K562 (cell line): ENCODE measurements at regions not wholly inside any gene's neighbourhood (a gene's known extent, or its start where the extent isn't known, plus 50 kb on each side); places are given as distances from the start of the nearest gene placed in this dataset.

ENCODE experiments used
- ARNT ChIP-seq, 2 experiments: fragments of 450-650 bp; IDR thresholded peaks; 2 replicates each; pipeline ENCODE4 v1.6.1; 2016; ENCODE audit warnings: mild to moderate bottlenecking in 1 of 2
- CEBPB ChIP-seq: fragments of 450-650 bp; IDR thresholded peaks from 2 replicates; pipeline ENCODE4 v1.6.1; 2016; ENCODE audit warnings: missing genetic modification characterization, missing compliant biosample characterization
- CHCHD3 ChIP-seq: fragments of 250-450 bp; sonication (Bioruptor Pico); IDR thresholded peaks from 2 replicates; pipeline ENCODE4 v2.1.2; 2022; ENCODE audit warnings: mild to moderate bottlenecking
- DACH1 ChIP-seq: fragments of 450-650 bp; IDR thresholded peaks from 2 replicates; pipeline ENCODE4 v1.6.1; 2018; ENCODE audit not compliant: partially characterized antibody
- FOXM1 ChIP-seq, 2 experiments: fragments of 450-650 bp in 1 of 2; sonication (generic) in 1 of 2; formaldehyde crosslinking in 1 of 2; IDR thresholded peaks; 2 replicates each; pipeline versions ENCODE4 v1.6.1 to v1.9.0; 2017 to 2022; ENCODE audit warnings: low read depth in 2 of 2, mild to moderate bottlenecking in 2 of 2, missing genetic modification reagents in 1 of 2, moderate library complexity in 1 of 2
- GABPA ChIP-seq: fragments of 200-800 bp; sonication (Bioruptor generic); conservative IDR thresholded peaks from 2 replicates; pipeline ENCODE4 v1.6.1; 2016; ENCODE audit warnings: low read depth, missing genetic modification characterization, missing compliant biosample characterization
- HDAC2 ChIP-seq: fragments of 450-650 bp; IDR thresholded peaks from 2 replicates; pipeline ENCODE4 v1.6.1; 2016; ENCODE audit warnings: mild to moderate bottlenecking
- KAT7 ChIP-seq: sonication (generic); formaldehyde crosslinking; IDR thresholded peaks from 2 replicates; pipeline ENCODE4 v1.8.0; 2022; ENCODE audit warnings: missing genetic modification reagents, mild to moderate bottlenecking, borderline replicate concordance
- KLF16 ChIP-seq: IDR thresholded peaks from 2 replicates; pipeline ENCODE4 v1.6.1; 2016; ENCODE audit warnings: antibody characterized with exemption
- NFRKB ChIP-seq: fragments of 450-650 bp; IDR thresholded peaks from 2 replicates; pipeline ENCODE4 v1.6.1; 2016; ENCODE audit warnings: low read depth
- PML ChIP-seq: IDR thresholded peaks from 2 replicates; pipeline ENCODE4 v1.6.1; 2012; ENCODE audit warnings: low read length, inconsistent platforms
- POLR2B ChIP-seq: fragments of 450-650 bp; IDR thresholded peaks from 2 replicates; pipeline ENCODE4 v1.6.1; 2018; ENCODE audit warnings: low read depth; ENCODE audit not compliant: partially characterized antibody
- POLR2H ChIP-seq: IDR thresholded peaks from 2 replicates; pipeline ENCODE4 v1.6.1; 2016; ENCODE audit warnings: missing genetic modification characterization, low read depth, mild to moderate bottlenecking, control low read depth, missing compliant biosample characterization, moderate library complexity
- PYGO2 ChIP-seq: fragments of 450-650 bp; IDR thresholded peaks from 2 replicates; pipeline ENCODE4 v1.6.1; 2016; ENCODE audit warnings: mild to moderate bottlenecking, missing genetic modification characterization, moderate library complexity, missing compliant biosample characterization
- SMAD3 ChIP-seq: fragments of 450-650 bp; formaldehyde crosslinking; conservative IDR thresholded peaks from 2 replicates; pipeline ENCODE4 v1.4.0; 2020; ENCODE audit warnings: mild to moderate bottlenecking
- TEAD4 ChIP-seq, 2 experiments: sonication (generic) in 1 of 2; formaldehyde crosslinking in 1 of 2; IDR thresholded peaks; 2 replicates each; pipeline versions ENCODE4 v1.6.1 to v1.8.0; 2012 to 2022; ENCODE audit warnings: borderline replicate concordance in 1 of 2, inconsistent platforms in 1 of 2, low read length in 1 of 2, mild to moderate bottlenecking in 1 of 2, missing genetic modification reagents in 1 of 2
- ZNF766 ChIP-seq: fragments of 200-800 bp; sonication (Bioruptor generic); conservative IDR thresholded peaks from 2 replicates; pipeline ENCODE4 v1.6.1; 2016; ENCODE audit warnings: missing genetic modification characterization, missing compliant biosample characterization
- TF ChIP-seq, protein P1 (sequence below): fragments of 250-450 bp; sonication (Bioruptor Pico); IDR thresholded peaks from 2 replicates; pipeline ENCODE4 v1.4.0; 2020; ENCODE audit warnings: mild to moderate bottlenecking
- TF ChIP-seq, protein P2 (sequence below): IDR thresholded peaks from 2 replicates; pipeline ENCODE4 v1.6.1; 2014; ENCODE audit warnings: antibody characterized with exemption
- TF ChIP-seq, protein P3 (sequence below): sonication (generic); formaldehyde crosslinking; IDR thresholded peaks from 2 replicates; pipeline ENCODE4 v1.8.0; 2022; ENCODE audit warnings: missing genetic modification reagents, mild to moderate bottlenecking, moderate library complexity, borderline replicate concordance
- TF ChIP-seq, protein P4 (sequence below): sonication (generic); formaldehyde crosslinking; IDR thresholded peaks from 2 replicates; pipeline ENCODE4 v1.4.0; 2020; ENCODE audit warnings: mild to moderate bottlenecking, missing genetic modification reagents

DNA sequence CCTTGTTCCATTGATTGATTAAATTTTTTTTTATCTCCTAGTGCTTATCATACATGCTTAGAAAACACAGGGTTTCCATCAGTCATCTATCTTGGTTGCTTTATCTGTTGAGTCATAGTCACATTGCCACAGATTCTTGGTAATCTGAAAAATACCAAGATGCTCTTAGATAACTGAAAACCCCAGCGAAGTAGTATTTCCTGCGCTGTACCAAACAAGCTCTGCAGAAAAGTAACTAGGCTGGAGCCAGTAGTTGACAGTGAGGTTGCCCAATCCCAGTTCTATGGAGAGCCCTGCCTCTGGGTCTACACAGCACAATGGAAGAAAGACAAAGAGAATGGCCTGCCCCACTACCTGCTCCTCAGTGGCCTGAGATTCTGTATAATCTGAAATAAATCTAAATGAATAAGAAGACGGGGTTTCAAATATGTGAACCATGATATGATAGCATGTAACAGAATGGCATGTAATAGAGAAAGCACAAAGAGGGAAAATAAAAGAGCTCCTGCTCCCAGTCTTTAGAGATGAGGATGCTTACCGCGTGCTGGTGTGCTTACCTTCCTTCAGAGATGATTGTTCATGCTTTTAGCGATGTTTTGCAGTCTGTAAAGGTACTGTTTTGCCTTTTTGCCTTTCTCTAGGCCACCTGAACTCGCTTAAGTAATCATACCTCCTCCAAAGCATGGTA, 55.3 kb upstream of the RAPGEF2 start (continued):
- no peak for TF ChIP-seq POLR2B
- peak; percentile 44; the same call in 1 of the 2 replicates for TF ChIP-seq PYGO2 (tag)
- TF ChIP-seq HDAC2 = peak; percentile 57; the same call in 1 of the 2 replicates
- no peak for TF ChIP-seq CHCHD3 (CRISPR knock-in tag)
- no peak for TF ChIP-seq KAT7 (CRISPR knock-in tag)
- TF ChIP-seq POLR2H = peak; percentile 60
- TF ChIP-seq CEBPB (tag) = peak; percentile 87
- TF ChIP-seq, protein P1, sequence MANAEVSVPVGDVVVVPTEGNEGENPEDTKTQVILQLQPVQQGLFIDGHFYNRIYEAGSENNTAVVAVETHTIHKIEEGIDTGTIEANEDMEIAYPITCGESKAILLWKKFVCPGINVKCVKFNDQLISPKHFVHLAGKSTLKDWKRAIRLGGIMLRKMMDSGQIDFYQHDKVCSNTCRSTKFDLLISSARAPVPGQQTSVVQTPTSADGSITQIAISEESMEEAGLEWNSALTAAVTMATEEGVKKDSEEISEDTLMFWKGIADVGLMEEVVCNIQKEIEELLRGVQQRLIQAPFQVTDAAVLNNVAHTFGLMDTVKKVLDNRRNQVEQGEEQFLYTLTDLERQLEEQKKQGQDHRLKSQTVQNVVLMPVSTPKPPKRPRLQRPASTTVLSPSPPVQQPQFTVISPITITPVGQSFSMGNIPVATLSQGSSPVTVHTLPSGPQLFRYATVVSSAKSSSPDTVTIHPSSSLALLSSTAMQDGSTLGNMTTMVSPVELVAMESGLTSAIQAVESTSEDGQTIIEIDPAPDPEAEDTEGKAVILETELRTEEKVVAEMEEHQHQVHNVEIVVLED (CRISPR knock-in tag) = peak; percentile 31; the same call in 1 of the 2 replicates
- TF ChIP-seq, protein P2, sequence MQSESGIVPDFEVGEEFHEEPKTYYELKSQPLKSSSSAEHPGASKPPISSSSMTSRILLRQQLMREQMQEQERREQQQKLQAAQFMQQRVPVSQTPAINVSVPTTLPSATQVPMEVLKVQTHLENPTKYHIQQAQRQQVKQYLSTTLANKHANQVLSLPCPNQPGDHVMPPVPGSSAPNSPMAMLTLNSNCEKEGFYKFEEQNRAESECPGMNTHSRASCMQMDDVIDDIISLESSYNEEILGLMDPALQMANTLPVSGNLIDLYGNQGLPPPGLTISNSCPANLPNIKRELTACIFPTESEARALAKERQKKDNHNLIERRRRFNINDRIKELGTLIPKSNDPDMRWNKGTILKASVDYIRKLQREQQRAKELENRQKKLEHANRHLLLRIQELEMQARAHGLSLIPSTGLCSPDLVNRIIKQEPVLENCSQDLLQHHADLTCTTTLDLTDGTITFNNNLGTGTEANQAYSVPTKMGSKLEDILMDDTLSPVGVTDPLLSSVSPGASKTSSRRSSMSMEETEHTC = peak; percentile 86
- TF ChIP-seq NFRKB = 0 out of 2 replicates have a peak, but pooled peaks have one; percentile 60
- peak; percentile 38; the same call in 1 of the 2 replicates for TF ChIP-seq ZNF766 (CRISPR knock-in tag)
- TF ChIP-seq DACH1 = peak; percentile 29
- peak; percentile 42 for TF ChIP-seq GABPA (tag)
- 0 out of 4 replicates have a peak, but pooled peaks of 1 of the 2 experiments have one; percentile 18 for TF ChIP-seq ARNT (IDR thresholded peaks at IDR 0.05)
- TF ChIP-seq, protein P3, sequence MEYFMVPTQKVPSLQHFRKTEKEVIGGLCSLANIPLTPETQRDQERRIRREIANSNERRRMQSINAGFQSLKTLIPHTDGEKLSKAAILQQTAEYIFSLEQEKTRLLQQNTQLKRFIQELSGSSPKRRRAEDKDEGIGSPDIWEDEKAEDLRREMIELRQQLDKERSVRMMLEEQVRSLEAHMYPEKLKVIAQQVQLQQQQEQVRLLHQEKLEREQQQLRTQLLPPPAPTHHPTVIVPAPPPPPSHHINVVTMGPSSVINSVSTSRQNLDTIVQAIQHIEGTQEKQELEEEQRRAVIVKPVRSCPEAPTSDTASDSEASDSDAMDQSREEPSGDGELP = no peak
- peak; percentile 84 for TF ChIP-seq TEAD4 (IDR thresholded peaks at IDR 0.05; ENCODE audit: low read length)
- no peak for TF ChIP-seq TEAD4 (CRISPR knock-in tag; IDR thresholded peaks at IDR 0.05; ENCODE audit: borderline replicate concordance)
- TF ChIP-seq FOXM1 (IDR thresholded peaks at IDR 0.05; ENCODE audit: low read depth) = peak; percentile 57; the same call in 1 of the 2 replicates
- no peak for TF ChIP-seq FOXM1 (CRISPR knock-in tag; IDR thresholded peaks at IDR 0.05; ENCODE audit: low read depth)
- TF ChIP-seq, protein P4, sequence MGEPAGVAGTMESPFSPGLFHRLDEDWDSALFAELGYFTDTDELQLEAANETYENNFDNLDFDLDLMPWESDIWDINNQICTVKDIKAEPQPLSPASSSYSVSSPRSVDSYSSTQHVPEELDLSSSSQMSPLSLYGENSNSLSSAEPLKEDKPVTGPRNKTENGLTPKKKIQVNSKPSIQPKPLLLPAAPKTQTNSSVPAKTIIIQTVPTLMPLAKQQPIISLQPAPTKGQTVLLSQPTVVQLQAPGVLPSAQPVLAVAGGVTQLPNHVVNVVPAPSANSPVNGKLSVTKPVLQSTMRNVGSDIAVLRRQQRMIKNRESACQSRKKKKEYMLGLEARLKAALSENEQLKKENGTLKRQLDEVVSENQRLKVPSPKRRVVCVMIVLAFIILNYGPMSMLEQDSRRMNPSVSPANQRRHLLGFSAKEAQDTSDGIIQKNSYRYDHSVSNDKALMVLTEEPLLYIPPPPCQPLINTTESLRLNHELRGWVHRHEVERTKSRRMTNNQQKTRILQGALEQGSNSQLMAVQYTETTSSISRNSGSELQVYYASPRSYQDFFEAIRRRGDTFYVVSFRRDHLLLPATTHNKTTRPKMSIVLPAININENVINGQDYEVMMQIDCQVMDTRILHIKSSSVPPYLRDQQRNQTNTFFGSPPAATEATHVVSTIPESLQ = 0 out of 2 replicates have a peak, but pooled peaks have one; percentile 63
- TF ChIP-seq KLF16 = 0 out of 2 replicates have a peak, but pooled peaks have one; percentile 34
- 0 out of 2 replicates have a peak, but pooled peaks have one; percentile 39 for TF ChIP-seq SMAD3 (CRISPR knock-in tag)
- peak; percentile 58; the same call in 1 of the 2 replicates for TF ChIP-seq PML
